K562 (cell line): ENCODE measurements at regions not wholly inside any gene's neighbourhood (a gene's known extent, or its start where the extent isn't known, plus 50 kb on each side); places are given as distances from the start of the nearest gene placed in this dataset.

Experiments used
- ARID3B ChIP-seq: fragments of 250-450 bp; sonication (Bioruptor Pico); IDR thresholded peaks from 2 replicates; pipeline ENCODE4 v1.4.0; 2020; ENCODE audit warnings: borderline replicate concordance
- BACH1 ChIP-seq: fragments of 200-800 bp; sonication (Bioruptor generic); IDR thresholded peaks from 2 replicates; pipeline ENCODE4 v1.6.1; 2016; ENCODE audit warnings: missing genetic modification characterization, missing compliant biosample characterization
- CGGBP1 ChIP-seq: fragments of 250-450 bp; sonication (Bioruptor Pico); IDR thresholded peaks from 2 replicates; pipeline ENCODE4 v1.9.0; 2021; ENCODE audit warnings: mild to moderate bottlenecking
- CREB3 ChIP-seq: fragments of 450-650 bp; conservative IDR thresholded peaks from 2 replicates; pipeline ENCODE4 v1.6.1; 2016; ENCODE audit warnings: missing genetic modification characterization, low read depth, mild to moderate bottlenecking, missing compliant biosample characterization, moderate library complexity
- DNMT1 ChIP-seq: fragments of 450-650 bp; IDR thresholded peaks from 2 replicates; pipeline ENCODE4 v1.6.1; 2016; ENCODE audit warnings: antibody characterized with exemption, mild to moderate bottlenecking
- GTF2E2 ChIP-seq: fragments of 200-800 bp; sonication (Bioruptor generic); IDR thresholded peaks from 2 replicates; pipeline ENCODE4 v1.6.1; 2016; ENCODE audit warnings: missing genetic modification characterization, missing compliant biosample characterization
- JUNB ChIP-seq: fragments of 450-650 bp; formaldehyde crosslinking; conservative IDR thresholded peaks from 2 replicates; pipeline ENCODE4 v1.4.0; 2020; ENCODE audit warnings: mild to moderate bottlenecking
- MXD1 ChIP-seq: fragments of 250-450 bp; sonication (Bioruptor Pico); IDR thresholded peaks from 2 replicates; pipeline ENCODE4 v1.8.0; 2021; ENCODE audit warnings: borderline replicate concordance, mild to moderate bottlenecking, moderate library complexity; ENCODE audit not compliant: poor library complexity, severe bottlenecking
- POLR2B ChIP-seq: fragments of 450-650 bp; IDR thresholded peaks from 2 replicates; pipeline ENCODE4 v1.6.1; 2018; ENCODE audit warnings: low read depth; ENCODE audit not compliant: partially characterized antibody
- RBBP5 ChIP-seq: fragments of 200-600 bp; sonication (generic); IDR thresholded peaks from 2 replicates; pipeline ENCODE4 v1.6.1; 2012; ENCODE audit warnings: borderline replicate concordance, mild to moderate bottlenecking, low read length, control low read depth, inconsistent platforms; ENCODE audit not compliant: insufficient read depth, poor library complexity, severe bottlenecking
- RBM34 ChIP-seq: fragments of 200-400 bp; formaldehyde crosslinking; IDR thresholded peaks from 2 replicates; pipeline ENCODE4 v1.6.1; 2018; ENCODE audit warnings: low read length, borderline replicate concordance; ENCODE audit not compliant: insufficient read depth
- RERE ChIP-seq: sonication (generic); formaldehyde crosslinking; IDR thresholded peaks from 2 replicates; pipeline ENCODE4 v1.8.0; 2023; ENCODE audit warnings: missing genetic modification reagents, mild to moderate bottlenecking, borderline replicate concordance
- USF2 ChIP-seq: sonication (generic); formaldehyde crosslinking; IDR thresholded peaks from 2 replicates; pipeline ENCODE4 v1.5.0; 2020; ENCODE audit warnings: missing genetic modification reagents
- ZBTB2 ChIP-seq: fragments of 450-650 bp; IDR thresholded peaks from 2 replicates; pipeline ENCODE4 v1.6.1; 2016; ENCODE audit warnings: antibody characterized with exemption
- ZNF3 ChIP-seq: fragments of 250-450 bp; sonication (Bioruptor Pico); IDR thresholded peaks from 2 replicates; pipeline ENCODE4 v1.5.0; 2021; ENCODE audit warnings: mild to moderate bottlenecking, moderate library complexity

- TF ChIP-seq ZBTB2 (0 out of 2 replicates have a peak, but pooled peaks have one; percentile 37), POLR2B (no peak), GTF2E2 (tag) (peak; percentile 62; the same call in 1 of the 2 replicates), RBBP5 (no peak), JUNB (CRISPR knock-in tag) (peak; percentile 72), RERE (no peak), RBM34 (no peak), BACH1 (tag) (peak; percentile 86; the same call in 1 of the 2 replicates), ZNF3 (no peak), CGGBP1 (CRISPR knock-in tag) (peak; percentile 78; the same call in 1 of the 2 replicates), MXD1 (CRISPR knock-in tag) (peak; percentile 54), ARID3B (CRISPR knock-in tag) (no peak), USF2 (CRISPR knock-in tag) (no peak), DNMT1 (no peak), CREB3 (tag) (no peak)
Measured at GRCh38 chr7:138350701-138351357, 109.2 kb upstream of the TRIM24 start (continued).
